ENCODE measurements at regions not wholly inside any gene's neighbourhood (a gene's known extent, or its start where the extent isn't known, plus 50 kb on each side); places are given as distances from the start of the nearest gene placed in this dataset.

GRCh38 chr11:103845331-103845730, 191.1 kb upstream of the DDI1 start:
- ChIA-PET CTCF (no interaction called here), POLR2A (no interaction called here)
- no peak overlapping the region for H3K4me3 ChIP-seq (ENCODE audit: low read depth in 2 of 2, low read length in 2 of 2)
- no peaks in the 10 kb centered on the region for H3K36me3 ChIP-seq (ENCODE audit: control insufficient read depth, insufficient read depth, low read length)
- H3K27me3 ChIP-seq (ENCODE audit: control insufficient read depth, insufficient read depth, low read length), result no peaks in the 10 kb centered on the region
- H3K27ac ChIP-seq (ENCODE audit: low read length), result no peak overlapping the region
- H3K9me3 ChIP-seq (ENCODE audit: control insufficient read depth, insufficient read depth, low read depth, low read length), result no peaks in the 10 kb centered on the region
- TF ChIP-seq SIN3A (IDR thresholded peaks at IDR 0.05; ENCODE audit: borderline replicate concordance, insufficient read depth, low read depth, low read length), result no peak
- TF ChIP-seq CTCF (IDR thresholded peaks at IDR 0.05), result no peak
- TF ChIP-seq REST (IDR thresholded peaks at IDR 0.05; ENCODE audit: insufficient read depth in 1 of 2, low read depth in 2 of 2, low read length in 1 of 2), result no peak
- no peak for TF ChIP-seq TCF7L2 (IDR thresholded peaks at IDR 0.05; ENCODE audit: low read depth, low read length)
- no peak for TF ChIP-seq POLR2AphosphoS5 (IDR thresholded peaks at IDR 0.05; ENCODE audit: low read depth, low read length)
- BruUV-seq (replicated peaks), result no TSS peak
- DNase-seq (ENCODE audit: low read depth, low spot score) (no peak), ATAC-seq (no peak)
- intact Hi-C loops (cut with micrococcal nuclease; ENCODE audit: unreplicated experiment), result no loop called here
- in situ Hi-C loops (cut with HindIII; ENCODE audit: low pct_unique_long_range_greater_than_20kb, low sequenced_read_pairs), result no loop called here
- no peaks in the 10 kb centered on the region for H3K4me1 ChIP-seq (ENCODE audit: control insufficient read depth, insufficient read depth, low read length)

GRCh38 chr11:103848686-103849085, 187.8 kb upstream of the DDI1 start:
- Histone ChIP-seq H3K4me1 (ENCODE audit: control insufficient read depth, insufficient read depth, low read length) (no peaks in the 10 kb centered on the region), H3K4me3 (ENCODE audit: low read depth in 2 of 2, low read length in 2 of 2) (no peak overlapping the region), H3K36me3 (ENCODE audit: control insufficient read depth, insufficient read depth, low read length) (no peaks in the 10 kb centered on the region), H3K9me3 (ENCODE audit: control insufficient read depth, insufficient read depth, low read depth, low read length) (no peaks in the 10 kb centered on the region), H3K27ac (ENCODE audit: low read length) (no peak overlapping the region), H3K27me3 (ENCODE audit: control insufficient read depth, insufficient read depth, low read length) (no peaks in the 10 kb centered on the region)
- TF ChIP-seq POLR2AphosphoS5 (IDR thresholded peaks at IDR 0.05; ENCODE audit: low read depth, low read length) (no peak), REST (IDR thresholded peaks at IDR 0.05; ENCODE audit: insufficient read depth in 1 of 2, low read depth in 2 of 2, low read length in 1 of 2) (no peak), TCF7L2 (IDR thresholded peaks at IDR 0.05; ENCODE audit: low read depth, low read length) (no peak), CTCF (IDR thresholded peaks at IDR 0.05) (no peak), SIN3A (IDR thresholded peaks at IDR 0.05; ENCODE audit: borderline replicate concordance, insufficient read depth, low read depth, low read length) (no peak)
- no TSS peak for BruUV-seq (replicated peaks)
- ChIA-PET POLR2A (no interaction called here), CTCF (no interaction called here)
- DNase-seq (ENCODE audit: low read depth, low spot score), result no peak
- no peak for ATAC-seq
- intact Hi-C loops (cut with micrococcal nuclease; ENCODE audit: unreplicated experiment) (no loop called here), in situ Hi-C loops (cut with HindIII; ENCODE audit: low pct_unique_long_range_greater_than_20kb, low sequenced_read_pairs) (no loop called here)
